ENCODE measurements at regions not wholly inside any gene's neighbourhood (a gene's known extent, or its start where the extent isn't known, plus 50 kb on each side); places are given as distances from the start of the nearest gene placed in this dataset.
"Not testable (repeated sequence)": the region's sequence is repeated elsewhere in the genome, so short reads cannot be mapped to it uniquely, and the experiment has no call there.

DNA sequence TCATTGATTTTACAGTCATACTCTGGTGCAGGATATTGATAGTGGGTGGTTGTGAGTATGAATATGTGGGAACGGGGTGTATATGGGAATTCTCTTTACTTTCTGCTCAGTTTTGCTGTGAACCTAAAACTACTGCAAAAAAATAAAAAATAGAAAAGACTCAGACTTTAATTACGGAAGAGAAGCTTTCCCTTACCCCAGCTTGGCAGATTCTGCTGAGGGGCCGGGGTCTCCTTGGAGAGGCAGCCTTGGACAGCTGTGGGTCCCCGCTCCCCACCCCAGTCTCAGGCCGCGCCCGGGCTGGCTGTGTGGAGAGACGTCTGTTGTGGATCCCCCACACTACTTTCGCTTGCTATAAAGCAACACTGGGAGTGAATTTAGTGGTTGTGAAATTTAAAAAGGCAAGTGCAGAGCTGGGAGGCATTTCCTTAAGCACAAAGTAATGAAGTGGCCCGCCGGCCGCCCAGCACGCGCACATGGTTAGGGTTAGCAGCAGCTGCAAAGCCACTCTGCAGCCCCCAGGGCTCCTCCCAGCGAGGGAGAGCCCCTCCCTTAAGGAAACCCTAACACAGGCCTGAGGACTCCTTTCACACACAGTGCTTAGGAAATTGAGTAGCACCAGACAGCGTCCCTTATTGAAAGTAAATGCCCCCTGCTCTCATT is 102.4 kb downstream of the DDX1 start:
- in situ Hi-C loops (cut with MboI; ENCODE audit: low sequenced_read_pairs, unreplicated experiment), result no loop called here
- DNase-seq (ENCODE audit: low spot score), result no peak
- TF ChIP-seq, protein P1, sequence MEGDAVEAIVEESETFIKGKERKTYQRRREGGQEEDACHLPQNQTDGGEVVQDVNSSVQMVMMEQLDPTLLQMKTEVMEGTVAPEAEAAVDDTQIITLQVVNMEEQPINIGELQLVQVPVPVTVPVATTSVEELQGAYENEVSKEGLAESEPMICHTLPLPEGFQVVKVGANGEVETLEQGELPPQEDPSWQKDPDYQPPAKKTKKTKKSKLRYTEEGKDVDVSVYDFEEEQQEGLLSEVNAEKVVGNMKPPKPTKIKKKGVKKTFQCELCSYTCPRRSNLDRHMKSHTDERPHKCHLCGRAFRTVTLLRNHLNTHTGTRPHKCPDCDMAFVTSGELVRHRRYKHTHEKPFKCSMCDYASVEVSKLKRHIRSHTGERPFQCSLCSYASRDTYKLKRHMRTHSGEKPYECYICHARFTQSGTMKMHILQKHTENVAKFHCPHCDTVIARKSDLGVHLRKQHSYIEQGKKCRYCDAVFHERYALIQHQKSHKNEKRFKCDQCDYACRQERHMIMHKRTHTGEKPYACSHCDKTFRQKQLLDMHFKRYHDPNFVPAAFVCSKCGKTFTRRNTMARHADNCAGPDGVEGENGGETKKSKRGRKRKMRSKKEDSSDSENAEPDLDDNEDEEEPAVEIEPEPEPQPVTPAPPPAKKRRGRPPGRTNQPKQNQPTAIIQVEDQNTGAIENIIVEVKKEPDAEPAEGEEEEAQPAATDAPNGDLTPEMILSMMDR (IDR thresholded peaks at IDR 0.05; ENCODE audit: borderline replicate concordance, control extremely low read depth, extremely low read depth, insufficient read depth, missing control alignments), result no peak

DNA sequence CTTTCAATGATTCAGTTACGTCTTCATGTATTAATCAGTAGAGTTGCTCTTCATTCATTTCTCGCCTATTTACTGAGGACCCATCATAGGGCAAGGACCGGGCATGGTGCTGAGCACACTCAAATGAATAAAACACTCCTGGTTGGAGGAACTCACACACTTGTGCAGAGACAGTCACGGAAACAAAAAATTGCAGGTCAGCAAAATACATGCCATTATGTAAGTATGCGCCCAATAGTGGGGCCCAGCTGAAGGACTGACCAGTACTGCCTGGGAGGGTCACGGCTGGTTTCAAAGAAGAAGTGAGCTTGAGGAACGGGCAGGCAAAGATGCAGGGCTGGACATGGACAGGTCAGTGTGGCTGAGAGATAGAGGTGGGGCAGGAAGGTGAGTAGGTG is 102.9 kb downstream of the DDX1 start:
- TF ChIP-seq, protein P1 (IDR thresholded peaks at IDR 0.05; ENCODE audit: borderline replicate concordance, control extremely low read depth, extremely low read depth, insufficient read depth, missing control alignments), result no peak
- in situ Hi-C loops (cut with MboI; ENCODE audit: low sequenced_read_pairs, unreplicated experiment), result no loop called here
- DNase-seq (ENCODE audit: low spot score), result no peak

DNA sequence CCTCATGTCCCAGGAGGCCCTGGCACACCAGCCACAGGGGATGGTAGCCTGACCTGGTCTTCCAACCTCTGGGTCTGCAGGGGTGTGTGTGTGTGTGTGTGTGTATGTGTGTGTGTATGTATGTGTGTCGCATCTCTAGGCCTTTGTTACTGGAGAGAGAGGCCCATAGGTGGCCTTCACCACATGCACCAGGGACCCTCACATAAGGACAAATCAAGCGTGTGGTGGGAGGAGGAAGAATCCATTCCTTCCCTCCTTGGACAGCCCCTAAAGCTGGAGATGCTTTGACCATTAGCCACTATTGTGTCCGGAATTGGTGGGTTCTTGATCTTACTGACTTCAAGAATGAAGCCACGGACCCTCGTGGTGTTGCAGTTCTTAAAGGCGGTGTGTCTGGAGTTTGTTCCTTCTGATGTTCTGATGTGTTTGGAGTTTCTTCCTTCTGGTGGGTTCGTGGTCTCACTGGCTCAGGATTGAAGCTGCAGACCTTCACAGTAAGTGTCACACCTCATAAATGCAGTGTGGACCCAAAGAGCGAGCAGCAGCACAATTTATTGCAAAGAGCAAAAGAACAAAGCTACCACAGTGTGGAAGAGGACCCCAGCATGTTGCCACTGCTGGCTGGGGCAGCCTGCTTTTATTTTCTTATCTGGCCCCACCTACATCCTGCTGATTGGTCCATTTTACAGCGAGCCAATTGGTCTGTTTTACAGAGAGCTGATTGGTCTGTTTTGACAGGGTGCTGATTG is 104.1 kb downstream of the DDX1 start:
- TF ChIP-seq, protein P1 (IDR thresholded peaks at IDR 0.05; ENCODE audit: borderline replicate concordance, control extremely low read depth, extremely low read depth, insufficient read depth, missing control alignments), result no peak
- in situ Hi-C loops (cut with MboI; ENCODE audit: low sequenced_read_pairs, unreplicated experiment), result no loop called here

GRCh38 chr2:15696606-15697170 is 105.0 kb downstream of the DDX1 start:
- DNase-seq (ENCODE audit: low spot score); in situ Hi-C loops (cut with MboI; ENCODE audit: low sequenced_read_pairs, unreplicated experiment): not testable (repeated sequence)

More for the DNA sequence above, 104.1 kb downstream of the DDX1 start:
- no peak for DNase-seq (ENCODE audit: low spot score)

DNA sequence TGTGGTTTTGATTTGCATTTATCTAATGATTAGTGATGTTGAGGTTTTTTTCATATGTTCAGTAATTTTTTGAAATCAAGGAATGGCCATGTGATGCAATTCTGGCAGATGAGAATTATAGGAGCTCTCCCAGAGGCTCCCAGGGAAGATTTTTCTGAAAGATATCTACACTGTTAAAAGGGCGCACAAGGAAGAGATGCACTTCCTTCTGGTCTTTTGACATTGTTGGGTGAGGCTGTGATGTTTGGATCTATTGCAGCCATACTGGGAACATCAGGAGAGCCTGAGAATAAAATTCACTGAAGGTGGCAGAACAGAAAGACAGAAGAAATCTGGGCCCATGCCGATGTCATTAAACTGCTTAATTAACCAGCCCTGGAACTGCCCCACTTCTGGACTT is 108.5 kb downstream of the DDX1 start:
- TF ChIP-seq, protein P1 (IDR thresholded peaks at IDR 0.05; ENCODE audit: borderline replicate concordance, control extremely low read depth, extremely low read depth, insufficient read depth, missing control alignments), result no peak
- in situ Hi-C loops (cut with MboI; ENCODE audit: low sequenced_read_pairs, unreplicated experiment), result no loop called here
- DNase-seq (ENCODE audit: low spot score), result no peak

GRCh38 chr2:15700599-15701340 is 109.1 kb downstream of the DDX1 start:
- TF ChIP-seq, protein P1 (IDR thresholded peaks at IDR 0.05; ENCODE audit: borderline replicate concordance, control extremely low read depth, extremely low read depth, insufficient read depth, missing control alignments), result no peak
- in situ Hi-C loops (cut with MboI; ENCODE audit: low sequenced_read_pairs, unreplicated experiment), result no loop called here
- no peak for DNase-seq (ENCODE audit: low spot score)
